ENCODE measurements at regions not wholly inside any gene's neighbourhood (a gene's known extent, or its start where the extent isn't known, plus 50 kb on each side); places are given as distances from the start of the nearest gene placed in this dataset.
A peak's percentile ranks its signal among the peaks of the same experiment; 100 is the strongest.

GRCh38 chr1:8116894-8117264 lies 90.8 kb upstream of the ERRFI1 start (continued):
- TF ChIP-seq ZMAT3 (CRISPR knock-in tag; conservative IDR thresholded peaks at IDR 0.05) = 0 out of 2 replicates have a peak, but pooled peaks have one; percentile 53
- 0 out of 2 replicates have a peak, but pooled peaks have one; percentile 15 for TF ChIP-seq STAG1 (CRISPR knock-in tag; IDR thresholded peaks at IDR 0.05)
- peak; percentile 81 to 84 for TF ChIP-seq NR2F1 (CRISPR knock-in tag; IDR thresholded peaks at IDR 0.05)
- peak; percentile 72 for TF ChIP-seq FOXK1 (CRISPR knock-in tag; IDR thresholded peaks at IDR 0.05; ENCODE audit: borderline replicate concordance, low read depth)
- peak; percentile 24; the same call in 1 of the 2 replicates for TF ChIP-seq PHF8 (CRISPR knock-in tag; IDR thresholded peaks at IDR 0.05)
- peak; percentile 65 for TF ChIP-seq SAP130 (CRISPR knock-in tag; IDR thresholded peaks at IDR 0.05; ENCODE audit: low read depth)
- TF ChIP-seq ZGPAT (CRISPR knock-in tag; IDR thresholded peaks at IDR 0.05) = peak; percentile 56; the same call in 1 of the 2 replicates
- TF ChIP-seq ZNF546 (CRISPR knock-in tag; conservative IDR thresholded peaks at IDR 0.05) = no peak
- TF ChIP-seq HNF4G (IDR thresholded peaks at IDR 0.05; ENCODE audit: borderline replicate concordance, low read depth, low read length) = no peak
- TF ChIP-seq HNF4G (CRISPR knock-in tag; IDR thresholded peaks at IDR 0.05; ENCODE audit: borderline replicate concordance, low read depth) = no peak
- TF ChIP-seq ETV5 (CRISPR knock-in tag; IDR thresholded peaks at IDR 0.05; ENCODE audit: borderline replicate concordance) = peak; percentile 9; the same call in 1 of the 2 replicates
- TF ChIP-seq NFIC (IDR thresholded peaks at IDR 0.05; ENCODE audit: low read length) = peak; percentile 62
- TF ChIP-seq BRF2 (CRISPR knock-in tag; IDR thresholded peaks at IDR 0.05) = no peak
- no peak for TF ChIP-seq ZNF724P (CRISPR knock-in tag; IDR thresholded peaks at IDR 0.05; ENCODE audit: borderline replicate concordance)
- TF ChIP-seq ZNF430 (CRISPR knock-in tag; IDR thresholded peaks at IDR 0.05) = no peak
- no peak for TF ChIP-seq CREB1 (IDR thresholded peaks at IDR 0.05)
- peak; percentile 61 for TF ChIP-seq CREB1 (CRISPR knock-in tag; IDR thresholded peaks at IDR 0.05)
- peak; percentile 69 for TF ChIP-seq ASH2L (IDR thresholded peaks at IDR 0.05; ENCODE audit: insufficient read length, low read depth, low read length)
- TF ChIP-seq MED8 (CRISPR knock-in tag; IDR thresholded peaks at IDR 0.05; ENCODE audit: insufficient replicate concordance) = no peak
- no peak for TF ChIP-seq MED13 (CRISPR knock-in tag; IDR thresholded peaks at IDR 0.05)
- TF ChIP-seq ZNF770 (CRISPR knock-in tag; IDR thresholded peaks at IDR 0.05) = peak; percentile 64
- no peak for TF ChIP-seq ZFP37 (CRISPR knock-in tag; IDR thresholded peaks at IDR 0.05; ENCODE audit: borderline replicate concordance)
- 0 out of 2 replicates have a peak, but pooled peaks have one; percentile 25 for TF ChIP-seq CBX5 (CRISPR knock-in tag; IDR thresholded peaks at IDR 0.05; ENCODE audit: borderline replicate concordance)
- TF ChIP-seq ZNF446 (CRISPR knock-in tag; IDR thresholded peaks at IDR 0.05) = no peak
- TF ChIP-seq RXRB (CRISPR knock-in tag; IDR thresholded peaks at IDR 0.05; ENCODE audit: borderline replicate concordance) = peak; percentile 78
- no peak for TF ChIP-seq ZBTB39 (CRISPR knock-in tag; IDR thresholded peaks at IDR 0.05)
